GM19043 (cell line): ENCODE measurements at regions not wholly inside any gene's neighbourhood (a gene's known extent, or its start where the extent isn't known, plus 50 kb on each side); places are given as distances from the start of the nearest gene placed in this dataset.

Source experiments
- ATAC-seq: cut with Tn5 transposase; IDR thresholded peaks from one replicate; pipeline ENCODE4 v1.9.1; 2021; ENCODE audit warnings: low read depth; ENCODE audit not compliant: unreplicated experiment

DNA sequence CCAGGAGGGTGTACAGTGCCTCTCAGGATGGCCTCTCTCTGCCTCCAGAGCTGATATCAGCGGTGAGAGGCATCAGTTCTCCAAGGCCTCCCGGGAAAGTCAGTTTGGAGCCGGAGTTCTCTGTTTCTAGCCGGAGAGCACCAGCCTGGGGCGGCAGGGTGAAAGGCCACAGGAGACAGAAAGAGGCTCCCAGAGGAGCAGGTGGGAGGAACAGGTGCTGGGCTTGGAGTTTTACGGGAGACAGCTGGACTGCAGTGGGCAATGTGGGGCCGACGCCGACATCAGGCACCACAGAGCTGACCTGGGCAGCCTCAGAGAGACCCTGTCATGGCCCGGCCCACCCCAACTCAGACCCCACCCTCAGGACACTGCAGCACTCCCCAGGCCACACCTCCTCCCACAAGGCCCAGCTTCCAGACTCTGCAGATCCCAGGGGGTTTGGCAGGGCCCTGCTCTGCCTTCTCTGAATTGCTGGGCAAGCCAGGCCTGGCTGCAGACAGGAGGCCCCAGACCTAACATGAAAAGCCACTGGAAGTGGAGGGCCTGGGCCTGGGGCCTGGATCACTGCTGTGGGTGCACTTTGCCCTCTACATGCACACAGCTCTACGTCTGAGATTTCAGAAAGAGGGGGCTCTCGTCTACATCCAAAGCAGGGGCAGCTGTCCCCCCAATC is 885.6 kb downstream of the BRD1 start:
- no peak for ATAC-seq

DNA sequence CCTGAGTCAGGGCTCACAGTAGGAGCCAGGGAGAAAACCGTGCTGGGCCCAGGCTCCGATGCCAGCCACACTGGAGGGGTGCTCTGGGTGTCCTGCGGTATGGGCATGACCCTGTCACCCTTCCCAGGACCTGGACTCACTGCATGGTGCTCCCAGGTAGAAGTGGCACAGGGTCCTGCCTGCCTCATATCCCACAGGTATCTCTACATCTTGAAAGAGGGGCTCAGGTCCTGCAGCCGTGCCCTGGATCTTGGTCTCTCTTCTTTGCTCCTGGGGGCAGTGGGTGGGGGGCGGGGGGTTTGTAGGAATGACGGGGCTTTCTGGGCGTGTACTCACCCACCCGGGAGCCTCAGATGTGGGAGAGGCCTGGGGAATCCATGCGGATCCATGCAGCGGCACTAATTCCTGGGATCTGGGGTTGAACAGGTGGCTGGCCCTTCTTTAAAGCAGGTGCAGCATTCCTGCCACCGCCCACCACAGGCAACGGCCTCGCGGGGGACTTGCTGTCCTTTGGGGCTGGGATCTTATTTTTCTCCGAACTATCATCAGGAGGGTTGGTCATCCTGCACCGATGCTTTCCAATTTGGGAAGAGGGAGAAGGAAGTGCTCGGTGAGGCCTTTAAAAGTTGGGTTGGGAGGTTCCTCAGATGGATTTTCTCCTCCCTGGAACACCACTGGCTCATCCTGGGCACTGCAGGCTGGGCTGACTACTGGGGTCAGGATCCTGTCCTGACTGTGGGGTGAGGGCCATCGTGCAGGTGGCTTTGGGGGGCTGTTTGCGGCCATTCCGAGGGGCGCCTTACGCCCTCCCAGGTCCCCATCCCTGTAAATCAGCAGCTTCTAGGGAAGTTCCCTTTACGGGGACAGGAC is 886.4 kb downstream of the BRD1 start:
- no peak for ATAC-seq

DNA sequence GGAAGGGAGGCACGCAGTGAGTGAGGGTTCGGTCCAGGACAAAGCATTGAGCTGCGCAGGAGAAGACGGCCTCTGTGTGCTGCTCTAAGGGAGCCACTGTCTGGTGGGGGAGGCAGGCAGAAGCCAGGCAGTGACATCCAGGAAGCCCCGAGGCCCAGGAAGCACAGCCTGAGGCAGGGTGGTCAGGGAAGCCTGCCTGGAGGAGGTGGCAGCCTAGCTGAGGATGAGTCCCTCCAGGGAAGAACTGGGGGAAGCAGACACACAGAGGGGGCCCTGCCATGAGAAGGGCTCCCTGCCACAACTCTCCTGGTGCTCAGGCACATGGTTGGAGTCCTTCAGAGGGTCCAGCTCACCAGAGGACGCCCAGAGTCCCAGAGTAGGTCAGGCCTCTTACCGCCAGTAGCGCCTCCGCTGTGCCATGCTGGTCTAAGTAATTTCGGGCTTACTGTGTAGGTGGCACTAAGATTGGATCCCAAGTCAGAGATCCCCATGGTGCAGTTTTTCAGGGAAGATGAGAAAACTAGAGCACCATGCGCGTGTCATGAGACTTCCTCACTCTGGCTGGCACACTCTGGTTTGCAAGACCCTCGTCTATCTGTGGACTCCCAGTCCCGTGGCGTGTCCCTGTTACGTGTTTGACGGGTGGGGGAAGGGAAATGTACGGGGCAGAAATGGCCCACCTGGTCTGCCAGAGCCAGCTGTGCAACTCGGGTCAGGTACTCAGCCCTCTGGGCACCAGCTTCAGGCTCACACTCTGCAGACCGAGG is 887.2 kb downstream of the BRD1 start:
- no peak for ATAC-seq

DNA sequence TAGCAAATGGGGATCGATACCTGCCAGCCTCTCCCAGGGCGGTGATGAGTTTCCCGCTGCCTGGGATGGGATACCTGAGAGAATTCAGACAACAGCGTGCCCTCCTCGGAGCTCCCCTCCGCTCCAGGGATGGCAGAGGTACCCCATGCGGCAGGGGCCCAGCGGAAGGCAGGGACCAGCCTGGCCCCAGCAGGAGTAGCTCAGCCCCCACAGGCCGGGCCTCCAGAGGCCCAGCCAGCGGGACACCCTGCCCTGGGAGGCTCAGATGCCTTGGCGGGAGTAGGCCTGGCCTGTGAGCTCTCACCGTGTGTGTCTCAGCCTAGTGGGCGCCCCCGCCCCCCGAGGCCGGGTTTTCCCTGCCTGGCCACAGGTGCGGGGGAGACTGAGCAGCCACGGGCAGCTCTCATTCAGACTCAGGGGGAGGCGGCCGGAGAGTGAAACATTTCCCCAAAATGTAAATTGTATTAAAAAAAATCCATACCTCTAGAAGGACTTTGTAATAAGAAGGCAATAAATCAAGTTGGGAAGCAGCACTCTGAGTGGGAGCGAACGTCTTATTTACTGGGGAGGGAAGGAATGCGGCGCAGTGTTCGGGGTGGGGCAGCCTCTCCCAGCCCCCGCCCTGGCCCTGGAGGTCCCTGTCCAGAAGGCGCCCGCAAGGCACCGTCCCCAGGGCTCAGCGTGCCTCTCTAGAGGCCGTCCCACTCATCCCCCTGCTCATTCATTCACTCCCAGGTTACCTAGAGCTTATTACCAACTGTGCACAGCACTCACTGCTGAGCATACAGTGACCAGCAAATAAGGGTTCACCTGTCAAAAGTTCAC is 888.0 kb downstream of the BRD1 start:
- ATAC-seq, result no peak

GRCh38 chr22:48938741-48939140 is 888.9 kb downstream of the BRD1 start:
- no peak for ATAC-seq

DNA sequence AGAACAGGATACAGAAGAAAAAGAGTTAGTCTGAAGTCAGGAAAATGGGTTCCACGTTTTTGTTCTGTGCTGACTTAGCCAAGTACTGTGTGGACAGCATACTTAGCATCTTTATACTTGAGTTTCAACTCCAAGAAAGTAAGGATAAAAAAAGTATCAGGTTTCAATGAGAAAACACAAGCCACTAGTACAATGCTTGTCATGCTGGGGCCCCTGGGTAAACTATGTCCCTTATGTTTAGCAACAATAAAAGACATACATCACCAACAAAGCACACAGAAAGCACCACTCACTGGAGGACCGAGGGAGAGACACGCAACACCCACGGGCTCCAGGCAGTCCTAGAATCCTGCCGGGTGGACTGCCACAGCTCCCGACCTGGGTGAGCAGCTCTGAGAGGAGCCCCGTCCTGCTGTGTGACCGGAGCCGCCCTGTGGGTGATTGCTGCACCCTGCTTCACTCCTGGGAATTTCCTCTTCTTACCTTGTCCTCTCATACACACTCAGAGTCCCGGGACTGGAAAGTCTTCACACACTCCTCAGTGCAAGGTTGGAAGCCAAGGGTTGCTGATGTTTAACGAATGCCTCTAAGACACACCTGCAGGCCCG is 890.5 kb downstream of the BRD1 start:
- ATAC-seq, result no peak

DNA sequence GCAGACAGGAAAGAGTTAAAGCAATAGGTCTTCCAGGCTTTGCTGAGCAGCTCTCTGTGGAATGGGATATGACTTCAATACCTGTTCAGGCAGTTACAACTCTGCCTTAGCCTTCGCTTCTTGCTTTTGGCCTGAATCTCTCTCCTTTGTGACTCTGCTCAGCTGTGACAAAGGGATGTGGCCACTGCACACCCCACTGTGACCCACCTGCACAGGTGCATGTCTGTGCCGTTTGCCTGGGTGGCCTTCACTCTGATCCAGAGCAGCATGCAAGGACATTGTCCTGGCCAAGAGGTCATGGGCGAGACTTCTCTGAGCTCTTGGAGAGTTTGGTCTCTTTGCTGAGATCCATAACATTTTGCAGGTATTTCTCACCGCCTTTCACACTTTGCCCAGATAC is 891.3 kb downstream of the BRD1 start:
- ATAC-seq, result no peak

DNA sequence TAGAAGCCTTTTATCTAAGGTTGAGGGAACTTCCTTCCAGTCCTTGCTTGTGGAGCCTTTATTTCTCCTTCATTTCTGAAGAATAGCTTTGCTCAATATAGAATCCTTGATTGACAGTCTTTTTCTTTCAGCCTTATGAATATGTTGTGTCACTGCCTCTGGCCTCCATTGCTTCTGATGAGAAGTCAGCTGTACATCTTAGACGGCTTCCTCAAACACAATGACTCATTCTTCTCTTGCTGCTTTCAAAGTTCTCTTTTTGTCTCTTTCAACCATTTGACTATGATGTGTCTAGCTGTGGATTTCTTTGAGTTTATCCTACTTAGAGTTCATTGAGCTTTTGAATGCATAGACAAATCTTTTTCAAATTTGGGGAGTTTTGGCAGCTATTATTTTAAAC is 893.2 kb downstream of the BRD1 start:
- ATAC-seq, result no peak

DNA sequence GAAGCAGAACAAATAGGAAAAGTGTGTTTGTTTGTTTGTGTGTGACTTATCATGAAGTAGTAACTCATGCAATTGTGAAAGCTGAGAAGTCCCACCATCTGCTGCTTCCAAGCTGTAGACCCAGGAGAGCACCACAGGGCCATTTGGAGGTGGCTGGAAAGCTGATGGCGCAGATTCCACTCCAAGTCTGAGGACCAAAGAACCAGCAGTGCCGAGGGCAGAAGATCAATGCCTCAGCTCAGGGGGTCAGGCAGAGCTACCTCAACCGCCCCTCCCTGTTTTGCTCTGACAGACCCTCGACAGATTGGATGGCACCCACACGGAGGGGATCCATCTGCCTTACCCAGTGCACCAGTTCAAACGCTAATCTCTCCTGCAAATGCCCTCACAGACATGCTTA is 896.2 kb downstream of the BRD1 start:
- ATAC-seq, result no peak

DNA sequence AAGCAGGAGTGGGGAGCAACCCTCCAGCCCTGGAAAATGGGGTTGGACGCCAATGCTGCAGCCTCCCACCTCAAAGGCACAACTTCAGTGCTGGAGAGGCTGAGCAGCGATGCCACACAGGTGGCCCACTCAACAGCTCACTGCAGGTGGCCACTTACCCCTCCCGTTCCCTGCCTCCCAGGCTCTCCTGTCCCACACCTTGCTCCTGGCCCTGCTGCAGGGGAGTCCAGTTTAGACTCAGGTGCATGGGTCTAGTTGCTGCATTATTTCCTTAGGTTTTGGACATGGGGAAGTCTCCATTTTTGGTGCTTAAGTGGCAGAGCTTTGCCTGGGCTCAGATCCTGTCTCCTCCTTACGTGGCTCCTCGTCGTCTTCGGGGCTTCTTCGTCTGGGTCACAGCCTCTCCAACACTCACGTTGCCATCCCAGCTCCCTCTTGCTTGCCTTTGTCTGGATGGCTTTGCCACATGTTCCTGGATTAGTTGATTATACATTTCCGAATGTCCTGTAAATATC is 898.3 kb downstream of the BRD1 start:
- ATAC-seq, result no peak

DNA sequence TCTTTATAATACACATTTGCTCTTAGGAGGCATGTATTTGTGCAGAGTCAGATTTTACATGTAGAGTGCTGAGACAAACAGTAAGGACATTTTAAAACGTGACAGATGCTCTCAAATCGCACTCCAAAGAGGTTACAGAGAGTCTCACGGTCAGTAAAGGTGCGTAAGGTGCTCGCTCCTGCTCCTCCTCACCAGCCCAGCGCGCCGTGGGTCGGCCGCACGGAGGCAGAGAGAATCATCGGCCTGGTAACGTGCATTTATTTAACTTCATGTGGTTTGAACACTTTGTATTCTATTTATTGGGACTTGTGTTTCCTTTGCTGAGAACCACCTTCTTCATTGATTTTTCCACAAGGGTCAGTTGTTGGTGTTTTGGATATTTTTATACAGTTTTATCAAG is 900.1 kb downstream of the BRD1 start:
- no peak for ATAC-seq

GRCh38 chr22:48926643-48927042 is 901.0 kb downstream of the BRD1 start:
- ATAC-seq, result no peak

- no peak for ATAC-seq
These were observed 901.5 kb downstream of the BRD1 start for GRCh38 chr22:48926136-48926535.

DNA sequence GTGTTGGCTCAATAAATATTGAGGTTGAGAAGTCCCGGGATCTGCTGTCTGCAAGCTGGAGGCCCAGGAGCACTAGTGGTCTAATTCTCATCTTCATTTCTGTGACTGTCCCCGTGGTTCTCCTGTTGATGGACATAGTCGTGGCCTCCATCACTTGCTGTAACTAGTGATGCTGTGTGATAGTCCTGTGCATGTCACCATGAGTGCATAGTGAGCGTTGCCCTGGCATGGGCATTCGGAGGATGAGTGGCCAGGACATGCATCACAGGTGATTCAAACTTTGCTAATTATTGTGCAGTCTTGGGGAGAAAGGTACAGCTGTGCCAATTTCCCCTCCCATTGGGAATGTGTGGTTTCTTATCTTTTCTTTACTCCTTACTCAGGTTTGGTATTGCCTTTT is 902.2 kb downstream of the BRD1 start:
- ATAC-seq, result no peak

DNA sequence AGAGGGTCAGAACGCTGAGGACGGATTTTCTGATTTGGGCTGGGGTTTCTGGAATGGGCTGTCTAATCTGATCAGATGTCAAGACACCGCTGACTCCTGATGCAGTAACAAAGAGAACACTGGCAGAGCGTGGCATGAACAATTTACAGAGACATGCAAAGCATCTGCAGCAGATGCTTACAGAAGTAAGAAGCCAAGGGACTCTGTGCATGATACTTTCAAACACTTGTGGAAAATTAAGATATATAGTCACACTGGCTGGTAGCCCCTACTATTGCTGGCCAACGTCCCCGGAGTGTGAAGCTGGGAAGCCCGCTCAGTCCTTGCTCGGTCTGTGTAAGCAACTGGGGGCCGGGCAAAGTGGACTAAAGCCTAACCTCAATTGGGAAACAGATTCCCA is 903.7 kb downstream of the BRD1 start:
- no peak for ATAC-seq

DNA sequence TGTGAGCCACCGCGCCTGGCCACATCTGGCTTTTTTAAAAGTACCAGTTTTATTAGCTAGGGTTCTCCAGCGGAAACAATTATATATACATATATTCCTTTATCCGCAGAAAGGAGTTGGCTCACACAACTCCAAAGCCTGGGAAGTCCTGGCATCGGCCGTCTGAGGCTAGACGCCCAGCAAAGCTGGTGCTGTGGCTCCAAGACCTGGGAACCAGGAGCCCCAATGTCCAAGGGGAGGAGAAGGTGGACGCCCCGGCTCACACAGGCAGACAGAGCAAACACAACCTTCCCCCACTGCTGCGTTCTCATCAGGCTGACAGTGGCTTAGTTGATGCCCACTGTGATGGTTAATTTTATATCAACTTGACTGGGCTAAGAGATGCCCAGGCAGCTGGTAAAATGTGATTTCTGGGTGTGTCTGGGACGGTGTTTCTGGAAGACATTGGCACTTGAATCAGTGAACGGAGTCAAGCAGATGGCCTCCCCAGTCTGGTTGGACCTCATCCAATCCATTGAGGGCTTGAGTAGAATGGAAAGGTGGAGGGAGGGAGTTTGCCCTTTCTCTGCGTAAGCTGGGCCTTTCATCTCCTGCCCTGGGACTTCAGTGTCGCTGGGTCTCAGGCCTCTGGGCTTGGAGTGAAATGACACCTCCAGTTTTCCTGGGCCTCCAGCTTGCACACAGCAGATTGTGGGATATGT is 904.4 kb downstream of the BRD1 start:
- no peak for ATAC-seq

GRCh38 chr22:48921411-48921903 is 906.2 kb downstream of the BRD1 start:
- no peak for ATAC-seq

DNA sequence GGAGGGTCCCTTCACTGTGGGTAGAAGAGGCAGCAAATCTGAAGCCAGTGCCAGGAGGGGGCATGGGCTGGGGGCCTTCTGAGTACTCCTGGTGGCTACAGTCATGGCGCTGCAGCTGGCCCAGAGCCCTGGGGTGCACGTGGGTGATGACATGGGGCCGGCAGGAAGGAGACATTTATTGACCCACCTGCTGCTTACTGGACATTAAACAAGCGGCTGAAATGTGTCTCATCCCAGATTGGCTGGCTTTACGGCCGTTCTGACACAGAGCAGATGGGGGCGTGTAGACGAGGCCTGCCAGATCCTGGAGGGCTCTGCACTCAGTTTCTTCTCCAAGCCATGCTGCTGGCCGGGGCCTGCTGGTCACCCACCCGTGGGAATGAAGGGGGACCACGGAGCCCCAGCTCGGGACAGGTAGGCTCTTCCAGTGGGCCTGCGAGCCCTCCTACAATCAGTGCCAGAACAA is 906.9 kb downstream of the BRD1 start:
- ATAC-seq, result no peak
